ENCODE measurements at regions not wholly inside any gene's neighbourhood (a gene's known extent, or its start where the extent isn't known, plus 50 kb on each side); places are given as distances from the start of the nearest gene placed in this dataset.

- TF ChIP-seq POLR2AphosphoS5 (IDR thresholded peaks at IDR 0.05; ENCODE audit: low read depth, low read length), result no peak
- TF ChIP-seq REST (IDR thresholded peaks at IDR 0.05; ENCODE audit: insufficient read depth in 1 of 2, low read depth in 2 of 2, low read length in 2 of 2), result no peak
- no peak for TF ChIP-seq TAF1 (IDR thresholded peaks at IDR 0.05; ENCODE audit: borderline replicate concordance, insufficient read depth, low read length)
Observed at GRCh38 chr2:107359021-107359420, 467.7 kb upstream of the RGPD4 start.
